Small intestine (tissue), 7 donors: ENCODE measurements at regions not wholly inside any gene's neighbourhood (a gene's known extent, or its start where the extent isn't known, plus 50 kb on each side); places are given as distances from the start of the nearest gene placed in this dataset.
"Not testable (repeated sequence)": the region's sequence is repeated elsewhere in the genome, so short reads cannot be mapped to it uniquely, and the experiment has no call there.

Experiments
- DNase-seq, 2 donors: peaks; one replicate each; pipeline versions ENCODE4 v3.0.0 to v3.0.0-alpha.2; 2013
- FAIRE-seq: peaks from 2 replicates; lab custom pipeline; 2012; peaks lifted over from hg19 to GRCh38; lab: Jason Lieb, UNC
- H3K27ac ChIP-seq, 3 donors: one replicate each; pipeline ENCODE4 v1.5.1; 2013; ENCODE audit warnings: low read length in 2 of 3, mild to moderate bottlenecking in 2 of 3, control low read depth in 1 of 3, inconsistent platforms in 1 of 3, low read depth in 1 of 3, moderate library complexity in 1 of 3
- H3K27me3 ChIP-seq, 3 donors: one replicate each; pipeline ENCODE4 v1.6.1; 2013; ENCODE audit warnings: low read length in 3 of 3, inconsistent platforms in 1 of 3; ENCODE audit not compliant: control insufficient read depth in 3 of 3, insufficient read depth in 3 of 3
- H3K36me3 ChIP-seq, 3 donors: one replicate each; pipeline ENCODE4 v1.6.1; 2013; ENCODE audit warnings: low read length in 3 of 3, inconsistent platforms in 1 of 3, low read depth in 1 of 3, mild to moderate bottlenecking in 1 of 3, moderate library complexity in 1 of 3; ENCODE audit not compliant: control insufficient read depth in 3 of 3, insufficient read depth in 2 of 3
- H3K4me1 ChIP-seq, 3 donors: one replicate each; pipeline ENCODE4 v1.6.1; 2013; ENCODE audit warnings: low read length in 2 of 3, inconsistent platforms in 1 of 3, low read depth in 1 of 3, mild to moderate bottlenecking in 1 of 3, moderate library complexity in 1 of 3; ENCODE audit not compliant: control insufficient read depth in 3 of 3, insufficient read depth in 2 of 3
- H3K4me3 ChIP-seq, 3 donors: one replicate each; pipeline ENCODE4 v1.5.1; 2013; ENCODE audit warnings: low read length in 3 of 3, control low read depth in 1 of 3, inconsistent platforms in 1 of 3, low read depth in 1 of 3, mild to moderate bottlenecking in 1 of 3, moderate library complexity in 1 of 3
- H3K9me3 ChIP-seq, 2 donors: one replicate each; pipeline ENCODE4 v1.6.1; 2013; ENCODE audit warnings: low read depth in 1 of 2, low read length in 1 of 2; ENCODE audit not compliant: control insufficient read depth in 2 of 2, insufficient read depth in 1 of 2
- WGBS, 3 donors: extraction: QIAGEN DNeasy Blood & Tissue Kit; methylation state at CpG; one replicate each; pipeline ENCODE4 v1.1.7; 2013; 5-methylcytosine and 5-hydroxymethylcytosine counted together
- donor health status: healthy with polysubstance abuse.
- donor health status: control.
- donor health status: control.
- donor health status: Bipolar disorder and iron deficiency.
- donor health status: healthy.

DNA sequence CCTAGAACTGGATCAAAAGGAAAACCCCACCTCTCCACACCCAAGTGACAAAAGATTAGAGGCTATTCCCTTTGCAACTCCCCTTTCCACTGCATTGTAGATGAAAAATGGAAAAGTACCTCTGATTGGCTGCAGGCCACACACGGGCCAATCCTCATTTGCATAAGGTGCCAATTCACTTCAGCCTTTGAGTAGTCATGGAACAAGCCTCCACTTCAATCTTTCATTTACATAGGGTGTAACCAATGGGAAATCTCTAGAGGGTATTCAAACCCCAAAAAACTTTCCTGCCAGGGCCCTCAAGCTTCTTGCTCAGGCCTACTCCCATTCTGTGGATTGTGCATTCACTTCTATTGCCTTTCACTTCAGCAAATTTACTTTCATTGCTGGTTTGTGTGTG lies 122.3 kb upstream of the KCND3 start:
- Histone ChIP-seq H3K36me3 (no peaks in the 10 kb centered on the region), H3K4me3 (no peak overlapping the region), H3K27me3 (no peaks in the 10 kb centered on the region), H3K4me1 (no peaks in the 10 kb centered on the region), H3K27ac (no peak overlapping the region), H3K9me3 (no peaks in the 10 kb centered on the region)
- DNase-seq, result no peak
- 61 to 67% (median 61%) methylated on average over 1 of the region's 1 CpG for WGBS, 3 donors
- no peak for FAIRE-seq

DNA sequence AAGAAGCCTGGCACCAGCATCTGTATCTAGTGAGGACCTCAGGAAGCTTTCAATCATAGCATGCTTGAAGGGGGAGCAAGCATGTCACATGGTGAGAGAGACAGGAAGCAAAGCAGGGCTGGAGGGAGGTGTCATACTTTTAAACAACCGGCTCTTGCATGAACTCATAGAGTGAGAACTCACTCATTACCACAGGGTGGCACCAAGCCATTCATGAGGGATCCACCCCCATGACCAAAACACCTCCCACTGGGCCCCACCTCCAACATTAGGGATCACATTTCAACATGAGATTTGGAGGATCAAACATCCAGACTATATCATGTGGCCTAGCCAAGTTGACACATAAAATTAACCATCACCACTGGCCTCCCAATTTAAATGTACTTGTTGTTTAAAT lies 125.1 kb upstream of the KCND3 start:
- FAIRE-seq, result no peak
- Histone ChIP-seq H3K4me1 (no peaks in the 10 kb centered on the region), H3K27ac (no peak overlapping the region), H3K27me3 (peaks cover 0 to 2% (median 0%) of the 10 kb centered on the region in 3 donors), H3K9me3 (no peaks in the 10 kb centered on the region), H3K4me3 (no peak overlapping the region), H3K36me3 (no peaks in the 10 kb centered on the region)
- 10 to 24% (median 16%) methylated on average over 1 of the region's 1 CpG for WGBS, 3 donors
- DNase-seq, result no peak

DNA sequence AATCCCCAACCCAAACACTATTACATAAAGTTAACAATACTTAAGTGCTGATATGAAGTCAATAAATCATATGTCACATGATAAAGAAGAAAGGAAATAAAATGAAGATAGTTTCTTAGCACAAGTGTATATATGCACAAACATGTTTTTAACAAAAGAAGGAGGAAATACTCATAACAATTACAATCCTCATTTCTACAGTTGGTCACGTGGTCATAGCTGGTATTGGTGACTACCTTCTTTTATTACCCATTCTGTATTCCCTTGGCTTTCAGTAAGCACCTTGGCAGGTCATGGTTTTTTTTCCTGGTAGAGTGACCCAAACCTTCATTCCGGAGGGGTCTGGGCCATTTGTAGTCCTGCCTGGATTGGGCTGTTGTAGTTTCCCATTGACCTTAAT lies 137.1 kb upstream of the KCND3 start:
- DNase-seq (no peak), FAIRE-seq (no peak)
- Histone ChIP-seq H3K4me3 (no peak overlapping the region), H3K9me3 (no peaks in the 10 kb centered on the region), H3K27ac (no peak overlapping the region), H3K36me3 (no peaks in the 10 kb centered on the region), H3K4me1 (no peaks in the 10 kb centered on the region), H3K27me3 (no peaks in the 10 kb centered on the region)
- 63 to 73% (median 65%) methylated on average over 2 of the region's 2 CpGs for WGBS, 3 donors

DNA sequence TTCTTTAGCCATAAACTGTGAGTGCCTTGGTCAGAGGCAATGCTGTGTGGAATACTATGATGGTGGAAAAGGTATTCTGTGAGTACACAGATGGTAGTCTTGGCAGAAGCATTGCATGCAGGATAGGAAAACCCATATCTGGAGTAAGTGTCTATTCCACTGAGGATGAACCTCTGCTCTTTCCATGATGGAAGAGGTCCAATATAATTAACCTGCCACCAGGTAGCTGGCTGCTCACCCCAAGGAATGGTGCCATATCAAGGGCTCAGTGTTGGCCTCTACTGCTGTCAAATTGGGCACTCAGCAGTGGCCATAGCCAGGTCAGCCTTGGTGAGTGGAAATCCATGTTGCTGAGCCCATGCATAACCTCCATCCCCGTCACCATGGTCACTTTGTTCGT lies 138.1 kb upstream of the KCND3 start:
- not testable (repeated sequence) for H3K27ac ChIP-seq, H3K9me3 ChIP-seq, DNase-seq, H3K27me3 ChIP-seq, H3K36me3 ChIP-seq, H3K4me3 ChIP-seq, H3K4me1 ChIP-seq, FAIRE-seq
- WGBS, 3 donors, result 83 to 92% (median 91%) methylated on average over 2 of the region's 2 CpGs

DNA sequence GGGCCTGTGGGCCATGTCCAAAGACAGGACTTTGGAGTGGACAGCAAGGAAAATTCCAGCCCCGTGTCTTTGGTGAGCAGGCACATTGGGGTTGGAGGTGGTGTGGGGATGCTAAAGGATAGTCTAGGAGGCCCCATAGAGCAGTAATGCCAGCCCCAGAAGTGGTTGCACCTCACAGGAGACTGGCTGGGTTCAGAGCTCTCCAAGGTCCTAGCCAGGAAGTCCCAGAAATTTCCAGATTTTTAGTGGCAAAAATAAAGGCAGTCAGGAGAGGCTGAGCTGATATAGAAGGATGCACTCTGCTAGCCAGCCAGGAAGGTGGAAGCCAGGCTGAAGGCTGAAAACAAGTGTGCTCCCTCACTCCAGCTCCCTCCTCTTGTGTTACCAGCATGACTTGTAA lies 144.0 kb upstream of the KCND3 start:
- no peaks in the 10 kb centered on the region for H3K36me3 ChIP-seq
- FAIRE-seq, result no peak

DNA sequence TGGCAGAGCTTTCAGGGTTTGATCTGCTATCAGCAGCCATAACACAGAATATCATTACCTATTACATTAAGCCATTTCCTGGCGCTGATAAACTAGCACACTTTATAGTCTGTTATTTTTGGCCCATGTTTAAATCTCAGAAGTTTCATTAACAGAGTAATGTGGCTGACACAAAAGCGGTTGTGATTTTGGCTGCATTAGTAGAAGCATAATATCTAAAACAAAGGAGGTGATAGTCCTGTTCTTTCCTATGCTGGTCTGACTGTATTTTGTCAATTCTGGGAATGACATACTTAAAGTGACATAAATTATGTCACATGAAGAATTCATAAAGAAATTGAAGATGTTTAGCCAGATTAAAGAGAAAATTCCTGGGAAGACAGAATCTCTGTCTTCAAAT lies 151.3 kb upstream of the KCND3 start:
- Histone ChIP-seq H3K36me3 (no peaks in the 10 kb centered on the region), H3K4me3 (no peak overlapping the region), H3K27me3 (peaks cover 0 to 2% (median 0%) of the 10 kb centered on the region in 3 donors), H3K9me3 (no peaks in the 10 kb centered on the region), H3K27ac (no peak overlapping the region), H3K4me1 (no peaks in the 10 kb centered on the region)
- FAIRE-seq (no peak), DNase-seq (no peak)
- WGBS, 3 donors, result 18 to 42% (median 28%) methylated on average over 2 of the region's 2 CpGs

More for the DNA sequence above, 144.0 kb upstream of the KCND3 start:
- H3K27ac ChIP-seq, result no peak overlapping the region
- no peak for DNase-seq
- no peaks in the 10 kb centered on the region for H3K27me3 ChIP-seq
- no peak overlapping the region for H3K4me3 ChIP-seq
- no peaks in the 10 kb centered on the region for H3K4me1 ChIP-seq
- no peaks in the 10 kb centered on the region for H3K9me3 ChIP-seq
- WGBS, 3 donors, result 71 to 89% (median 77%) methylated on average over 1 of the region's 1 CpG

DNA sequence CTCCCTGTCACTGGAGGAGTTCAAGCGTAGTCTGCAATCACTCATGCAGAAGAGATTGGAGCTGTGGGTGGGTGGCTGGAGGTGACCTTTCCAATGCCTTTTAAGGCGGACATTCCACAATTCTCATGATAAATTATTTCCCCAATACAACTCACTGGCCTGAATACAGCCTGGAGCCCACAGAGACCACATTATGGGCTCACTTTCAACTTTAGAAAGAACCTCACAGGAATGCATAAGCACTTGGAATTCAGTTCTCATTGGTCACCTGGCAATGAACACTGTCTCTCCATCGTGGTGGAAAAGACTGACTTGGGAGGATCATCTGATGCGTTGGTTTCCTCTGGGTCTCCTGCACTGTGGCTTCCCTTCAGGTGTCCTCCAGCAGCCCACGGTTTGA lies 151.8 kb upstream of the KCND3 start:
- 50 to 60% (median 60%) methylated on average over 5 of the region's 5 CpGs for WGBS, 3 donors
- FAIRE-seq (no peak), DNase-seq (no peak)
- Histone ChIP-seq H3K36me3 (no peaks in the 10 kb centered on the region), H3K27me3 (peaks cover 0 to 2% (median 0%) of the 10 kb centered on the region in 3 donors), H3K27ac (no peak overlapping the region), H3K4me3 (no peak overlapping the region), H3K9me3 (no peaks in the 10 kb centered on the region), H3K4me1 (no peaks in the 10 kb centered on the region)

DNA sequence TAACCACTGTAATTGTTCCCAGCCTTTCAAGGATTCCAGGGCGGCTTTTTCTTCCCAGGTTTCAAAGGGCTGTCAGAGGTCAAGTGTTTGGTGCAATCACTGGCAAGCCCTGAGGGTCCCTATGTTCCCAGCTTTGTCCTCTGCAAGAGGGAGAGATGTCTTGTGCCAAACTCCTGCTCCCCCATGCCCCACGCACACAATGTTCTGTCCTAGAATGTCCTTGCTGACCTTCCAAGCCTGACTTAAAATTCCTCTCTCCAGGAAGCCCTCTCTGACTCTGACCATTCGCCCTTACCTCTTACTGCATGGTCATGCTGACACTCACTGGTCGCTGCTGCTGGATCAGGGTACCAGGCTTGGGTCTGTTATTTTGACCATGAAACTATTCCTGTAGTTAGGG lies 152.5 kb upstream of the KCND3 start:
- FAIRE-seq (no peak), DNase-seq (no peak)
- Histone ChIP-seq H3K27ac (no peak overlapping the region), H3K27me3 (peaks cover 0 to 2% (median 0%) of the 10 kb centered on the region in 3 donors), H3K4me1 (no peaks in the 10 kb centered on the region), H3K4me3 (no peak overlapping the region), H3K36me3 (no peaks in the 10 kb centered on the region), H3K9me3 (no peaks in the 10 kb centered on the region)
- WGBS, 3 donors, result 58 to 73% (median 64%) methylated on average over 4 of the region's 4 CpGs

DNA sequence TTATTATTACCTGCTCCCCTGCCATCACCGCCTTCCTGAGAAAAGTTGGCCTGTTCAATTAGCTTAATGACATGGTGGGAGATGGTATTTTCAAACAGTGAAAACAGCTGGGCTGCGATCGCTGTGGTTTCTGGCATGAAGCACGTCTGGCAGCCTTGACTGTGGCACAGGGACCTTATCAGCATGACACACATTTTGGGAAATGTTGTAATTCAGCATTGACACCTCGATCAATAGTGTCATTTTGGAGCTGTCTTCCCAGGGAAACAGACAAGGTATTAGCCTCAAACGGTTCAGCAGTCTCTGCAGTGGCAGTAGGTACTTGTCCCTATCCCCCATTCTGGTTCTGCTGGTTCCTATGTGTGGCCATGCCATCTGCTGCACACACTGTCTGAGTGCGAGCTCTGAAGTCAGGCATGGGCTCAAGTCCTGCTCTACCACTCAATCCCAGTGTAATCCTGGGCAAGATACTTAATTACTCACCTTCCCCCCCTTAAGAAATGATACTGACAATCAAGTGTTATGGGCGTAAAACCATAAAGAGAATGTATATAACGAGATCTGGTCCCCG lies 154.5 kb upstream of the KCND3 start:
- H3K27me3 ChIP-seq, result peaks cover 0 to 2% (median 0%) of the 10 kb centered on the region in 3 donors
- no peak overlapping the region for H3K27ac ChIP-seq
- DNase-seq (no peak), FAIRE-seq (no peak)
- H3K9me3 ChIP-seq, result no peaks in the 10 kb centered on the region
- H3K4me3 ChIP-seq, result no peak overlapping the region
- H3K36me3 ChIP-seq, result no peaks in the 10 kb centered on the region
- no peaks in the 10 kb centered on the region for H3K4me1 ChIP-seq
- WGBS, 3 donors, result 56 to 73% (median 65%) methylated on average over 10 of the region's 10 CpGs
